HG03442 (cell line): ENCODE measurements at regions not wholly inside any gene's neighbourhood (a gene's known extent, or its start where the extent isn't known, plus 50 kb on each side); places are given as distances from the start of the nearest gene placed in this dataset.

Experiments used
- ATAC-seq: cut with Tn5 transposase; IDR thresholded peaks from one replicate; pipeline ENCODE4 v1.9.1; 2021; ENCODE audit warnings: mild to moderate bottlenecking, moderate library complexity; ENCODE audit not compliant: unreplicated experiment

- ATAC-seq = no peak
Observed at GRCh38 chr11:41849250-41849649, 389.8 kb upstream of the LRRC4C start.

- ATAC-seq = no peak
Observed at GRCh38 chr11:41851743-41852142, 392.3 kb upstream of the LRRC4C start.

- ATAC-seq = no peak
Observed at GRCh38 chr11:41861838-41862237, 402.4 kb upstream of the LRRC4C start.

- ATAC-seq = no peak
Observed at GRCh38 chr11:41866525-41866924, 407.1 kb upstream of the LRRC4C start.

- no peak for ATAC-seq
Observed at GRCh38 chr11:41868606-41869005, 409.2 kb upstream of the LRRC4C start.

GRCh38 chr11:41872426-41872825 lies 413.0 kb upstream of the LRRC4C start:
- ATAC-seq = no peak

GRCh38 chr11:41872870-41873269 lies 413.4 kb upstream of the LRRC4C start:
- ATAC-seq = no peak

GRCh38 chr11:41878095-41878494 lies 418.6 kb upstream of the LRRC4C start:
- no peak for ATAC-seq

GRCh38 chr11:41879214-41879613 lies 419.8 kb upstream of the LRRC4C start:
- ATAC-seq = no peak

- ATAC-seq = no peak
Observed at GRCh38 chr11:41895081-41895480, 435.6 kb upstream of the LRRC4C start.

- ATAC-seq = no peak
Observed at GRCh38 chr11:41897991-41898390, 438.5 kb upstream of the LRRC4C start.

GRCh38 chr11:41917900-41918299 lies 458.4 kb upstream of the LRRC4C start:
- no peak for ATAC-seq

GRCh38 chr11:41920374-41920773 lies 460.9 kb upstream of the LRRC4C start:
- ATAC-seq = no peak

- no peak for ATAC-seq
Observed at GRCh38 chr11:41921746-41922390, 462.4 kb upstream of the LRRC4C start.

- ATAC-seq = no peak
Observed at GRCh38 chr11:41926339-41926738, 466.9 kb upstream of the LRRC4C start.

GRCh38 chr11:41935241-41935640 lies 475.8 kb upstream of the LRRC4C start:
- no peak for ATAC-seq

- no peak for ATAC-seq
Observed at GRCh38 chr11:41935795-41936194, 476.3 kb upstream of the LRRC4C start.

- ATAC-seq = no peak
Observed at GRCh38 chr11:41943656-41944055, 484.2 kb upstream of the LRRC4C start.

- ATAC-seq = no peak
Observed at GRCh38 chr11:41947392-41947791, 487.9 kb upstream of the LRRC4C start.

GRCh38 chr11:41950470-41951143 lies 491.2 kb upstream of the LRRC4C start:
- no peak for ATAC-seq

GRCh38 chr11:41954034-41954433 lies 494.6 kb upstream of the LRRC4C start:
- ATAC-seq = no peak

- ATAC-seq = no peak
Observed at GRCh38 chr11:41955066-41955465, 495.6 kb upstream of the LRRC4C start.
